ENCODE measurements at regions not wholly inside any gene's neighbourhood (a gene's known extent, or its start where the extent isn't known, plus 50 kb on each side); places are given as distances from the start of the nearest gene placed in this dataset.
"Not testable (repeated sequence)": the region's sequence is repeated elsewhere in the genome, so short reads cannot be mapped to it uniquely, and the experiment has no call there.

DNA sequence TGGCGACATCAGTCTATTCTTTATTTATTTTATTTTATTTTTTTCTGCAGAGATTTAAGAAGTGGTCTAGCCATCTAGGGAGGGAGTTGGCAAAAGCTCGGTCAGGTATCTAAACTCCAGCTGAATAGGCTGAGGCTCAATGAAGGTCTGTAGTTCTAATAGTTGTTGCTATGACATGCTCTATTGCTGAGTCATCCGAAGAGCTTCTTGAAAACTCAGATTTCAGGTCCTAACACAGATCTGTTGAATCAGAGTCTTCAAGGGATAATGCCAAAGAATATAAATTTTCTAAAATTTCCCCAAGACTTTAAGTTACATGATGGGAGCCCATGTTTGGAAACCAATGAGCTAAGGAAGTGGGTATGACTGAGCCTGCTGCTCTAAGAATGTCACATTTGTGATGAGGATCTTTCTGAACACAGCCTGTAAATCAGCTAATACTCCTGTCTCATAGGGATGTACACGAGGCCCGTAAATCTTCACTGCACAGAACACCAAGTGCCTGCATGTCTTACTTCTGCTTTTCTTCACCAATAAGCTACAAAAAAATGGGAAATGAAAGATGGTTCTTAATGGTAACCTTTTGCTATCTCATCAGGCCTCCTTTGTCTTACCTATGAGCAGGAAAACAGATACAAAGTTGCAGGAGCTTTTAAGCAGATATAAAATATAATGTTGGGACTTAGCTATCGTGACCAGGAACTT is 901.4 kb upstream of the API5 start:
- H3K27me3 ChIP-seq (ENCODE audit: control insufficient read depth, insufficient read depth, low read length) = no peaks in the 10 kb centered on the region
- H3K36me3 ChIP-seq (ENCODE audit: control insufficient read depth, insufficient read depth, low read length) = no peaks in the 10 kb centered on the region
- H3K4me1 ChIP-seq = no peaks in the 10 kb centered on the region
- H3K9me3 ChIP-seq (ENCODE audit: control insufficient read depth, low read length) = no peaks in the 10 kb centered on the region
- no peak for TF ChIP-seq CTCF (IDR thresholded peaks at IDR 0.05)
- H3K4me2 ChIP-seq (ENCODE audit: low read length) = no peak overlapping the region
- no peak overlapping the region for H3K4me3 ChIP-seq (ENCODE audit: low read depth, low read length)
- H3K27ac ChIP-seq = no peak overlapping the region
- no peak overlapping the region for H2AFZ ChIP-seq
- H3K9ac ChIP-seq = no peak overlapping the region
- no peaks in the 10 kb centered on the region for H3K79me2 ChIP-seq

GRCh38 chr11:42412590-42412989 is 899.2 kb upstream of the API5 start:
- Histone ChIP-seq H3K27me3 (ENCODE audit: control insufficient read depth, insufficient read depth, low read length) (no peaks in the 10 kb centered on the region), H3K4me3 (ENCODE audit: low read depth, low read length) (no peak overlapping the region), H3K27ac (no peak overlapping the region), H3K36me3 (ENCODE audit: control insufficient read depth, insufficient read depth, low read length) (no peaks in the 10 kb centered on the region), H3K79me2 (no peaks in the 10 kb centered on the region), H3K9ac (no peak overlapping the region), H2AFZ (no peak overlapping the region), H3K4me2 (ENCODE audit: low read length) (no peak overlapping the region), H3K9me3 (ENCODE audit: control insufficient read depth, low read length) (no peaks in the 10 kb centered on the region), H3K4me1 (no peaks in the 10 kb centered on the region)
- TF ChIP-seq CTCF (IDR thresholded peaks at IDR 0.05) = no peak

GRCh38 chr11:42417691-42418090 is 894.1 kb upstream of the API5 start:
- Histone ChIP-seq H3K79me2 (no peaks in the 10 kb centered on the region), H3K27ac (no peak overlapping the region), H3K4me1 (no peaks in the 10 kb centered on the region), H3K27me3 (ENCODE audit: control insufficient read depth, insufficient read depth, low read length) (no peaks in the 10 kb centered on the region), H3K9me3 (ENCODE audit: control insufficient read depth, low read length) (no peaks in the 10 kb centered on the region), H3K36me3 (ENCODE audit: control insufficient read depth, insufficient read depth, low read length) (no peaks in the 10 kb centered on the region), H2AFZ (no peak overlapping the region), H3K9ac (no peak overlapping the region), H3K4me2 (ENCODE audit: low read length) (no peak overlapping the region), H3K4me3 (ENCODE audit: low read depth, low read length) (no peak overlapping the region)
- no peak for TF ChIP-seq CTCF (IDR thresholded peaks at IDR 0.05)

DNA sequence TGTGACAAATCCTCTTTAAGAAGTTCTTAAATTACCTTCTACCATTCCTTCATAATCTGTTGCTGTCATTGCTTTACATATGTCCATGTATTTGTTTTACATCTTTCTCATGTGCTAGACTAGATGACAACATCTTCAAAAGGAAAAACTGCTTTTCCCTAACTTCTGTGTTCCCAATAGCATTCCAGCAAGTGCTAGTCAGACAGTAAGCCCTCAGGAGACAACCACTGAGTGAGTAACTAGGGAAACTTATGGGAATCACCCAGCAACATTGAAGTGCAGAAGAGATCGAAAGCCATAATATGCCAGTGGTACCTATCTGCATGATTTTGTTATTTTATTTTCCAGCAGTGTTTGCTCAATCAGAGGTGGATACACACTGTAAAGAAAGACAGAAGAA is 889.7 kb upstream of the API5 start:
- TF ChIP-seq CTCF (IDR thresholded peaks at IDR 0.05) = no peak
- Histone ChIP-seq H2AFZ (no peak overlapping the region), H3K27ac (no peak overlapping the region), H3K79me2 (no peaks in the 10 kb centered on the region), H3K4me3 (ENCODE audit: low read depth, low read length) (no peak overlapping the region), H3K9me3 (ENCODE audit: control insufficient read depth, low read length) (no peaks in the 10 kb centered on the region), H3K4me2 (ENCODE audit: low read length) (no peak overlapping the region), H3K36me3 (ENCODE audit: control insufficient read depth, insufficient read depth, low read length) (no peaks in the 10 kb centered on the region), H3K9ac (no peak overlapping the region), H3K4me1 (no peaks in the 10 kb centered on the region), H3K27me3 (ENCODE audit: control insufficient read depth, insufficient read depth, low read length) (no peaks in the 10 kb centered on the region)

GRCh38 chr11:42434911-42435310 is 876.9 kb upstream of the API5 start:
- not testable (repeated sequence) for H3K27me3 ChIP-seq (ENCODE audit: control insufficient read depth, insufficient read depth, low read length); H3K27ac ChIP-seq; H3K9me3 ChIP-seq (ENCODE audit: control insufficient read depth, low read length); H3K4me1 ChIP-seq; H3K79me2 ChIP-seq; H3K4me2 ChIP-seq (ENCODE audit: low read length); H3K36me3 ChIP-seq (ENCODE audit: control insufficient read depth, insufficient read depth, low read length); H2AFZ ChIP-seq; H3K4me3 ChIP-seq (ENCODE audit: low read depth, low read length); H3K9ac ChIP-seq

Measured in parathyroid adenoma (tissue), 2 donors.